ENCODE measurements at regions not wholly inside any gene's neighbourhood (a gene's known extent, or its start where the extent isn't known, plus 50 kb on each side); places are given as distances from the start of the nearest gene placed in this dataset.

- intact Hi-C loops (cut with DNase I), result no loop called here
- TF ChIP-seq CTCF (IDR thresholded peaks at IDR 0.05) (no peak), POLR2A (IDR thresholded peaks at IDR 0.05) (no peak)
- Histone ChIP-seq H3K27me3 (no peaks in the 10 kb centered on the region), H3K4me1 (no peaks in the 10 kb centered on the region), H3K36me3 (no peaks in the 10 kb centered on the region), H3K4me3 (replicated peaks in 1 of 3) (no peak overlapping the region), H3K9me3 (no peaks in the 10 kb centered on the region), H3K27ac (no peak overlapping the region)
- WGBS, 2 donors, result 69 to 100% methylated on average over 1 of the region's 1 CpG
- no peak for DNase-seq
Observed at GRCh38 chr20:57927376-57927775, 217.6 kb upstream of the PMEPA1 start.

- DNase-seq, result no peak
- 53 to 63% methylated on average over 7 to 10 of the region's 10 CpGs for WGBS, 2 donors
Observed at GRCh38 chr20:57922706-57923105, 212.9 kb upstream of the PMEPA1 start.

GRCh38 chr20:57922083-57922482 is 212.3 kb upstream of the PMEPA1 start:
- TF ChIP-seq CTCF (IDR thresholded peaks at IDR 0.05) (no peak), POLR2A (IDR thresholded peaks at IDR 0.05) (no peak)

More at GRCh38 chr20:57922706-57923105, 212.9 kb upstream of the PMEPA1 start:
- no peaks in the 10 kb centered on the region for H3K36me3 ChIP-seq
- TF ChIP-seq POLR2A (IDR thresholded peaks at IDR 0.05) (no peak), CTCF (IDR thresholded peaks at IDR 0.05) (no peak)
- H3K27ac ChIP-seq, result no peak overlapping the region
- H3K4me1 ChIP-seq, result no peaks in the 10 kb centered on the region
- no peak overlapping the region for H3K4me3 ChIP-seq (replicated peaks in 1 of 3)
- no peaks in the 10 kb centered on the region for H3K9me3 ChIP-seq
- no peaks in the 10 kb centered on the region for H3K27me3 ChIP-seq
- intact Hi-C loops (cut with DNase I), result no loop called here

GRCh38 chr20:57921676-57922075 is 211.9 kb upstream of the PMEPA1 start:
- DNase-seq, result no peak
- 56 to 64% methylated on average over 8 of the region's 8 CpGs for WGBS, 2 donors
- intact Hi-C loops (cut with DNase I), result no loop called here
- H3K9me3 ChIP-seq, result no peaks in the 10 kb centered on the region
- TF ChIP-seq CTCF (IDR thresholded peaks at IDR 0.05) (no peak), POLR2A (IDR thresholded peaks at IDR 0.05) (no peak)
- no peak overlapping the region for H3K27ac ChIP-seq
- no peaks in the 10 kb centered on the region for H3K36me3 ChIP-seq
- H3K4me1 ChIP-seq, result no peaks in the 10 kb centered on the region
- H3K27me3 ChIP-seq, result no peaks in the 10 kb centered on the region
- H3K4me3 ChIP-seq (replicated peaks in 1 of 3), result no peak overlapping the region

More at GRCh38 chr20:57922083-57922482, 212.3 kb upstream of the PMEPA1 start:
- Histone ChIP-seq H3K36me3 (no peaks in the 10 kb centered on the region), H3K4me3 (replicated peaks in 1 of 3) (no peak overlapping the region), H3K9me3 (no peaks in the 10 kb centered on the region), H3K27me3 (no peaks in the 10 kb centered on the region), H3K4me1 (no peaks in the 10 kb centered on the region), H3K27ac (no peak overlapping the region)
- 73 to 89% methylated on average over 3 to 4 of the region's 4 CpGs for WGBS, 2 donors
- no peak for DNase-seq
- intact Hi-C loops (cut with DNase I), result no loop called here

GRCh38 chr20:57920971-57921370 is 211.2 kb upstream of the PMEPA1 start:
- H3K36me3 ChIP-seq, result no peaks in the 10 kb centered on the region
- no peak overlapping the region for H3K27ac ChIP-seq
- H3K9me3 ChIP-seq, result no peaks in the 10 kb centered on the region
- 83 to 88% methylated on average over 5 to 6 of the region's 6 CpGs for WGBS, 2 donors
- intact Hi-C loops (cut with DNase I), result no loop called here
- no peak for DNase-seq
- TF ChIP-seq CTCF (IDR thresholded peaks at IDR 0.05) (no peak), POLR2A (IDR thresholded peaks at IDR 0.05) (no peak)
- H3K27me3 ChIP-seq, result no peaks in the 10 kb centered on the region
- no peak overlapping the region for H3K4me3 ChIP-seq (replicated peaks in 1 of 3)
- H3K4me1 ChIP-seq, result no peaks in the 10 kb centered on the region
